GM19023 (cell line): ENCODE measurements at regions not wholly inside any gene's neighbourhood (a gene's known extent, or its start where the extent isn't known, plus 50 kb on each side); places are given as distances from the start of the nearest gene placed in this dataset.
A peak's percentile ranks its signal among the peaks of the same experiment; 100 is the strongest.
"Not testable (repeated sequence)": the region's sequence is repeated elsewhere in the genome, so short reads cannot be mapped to it uniquely, and the experiment has no call there.

ENCODE experiments used
- ATAC-seq: cut with Tn5 transposase; IDR thresholded peaks from one replicate; pipeline ENCODE4 v1.9.1; 2021; ENCODE audit warnings: mild to moderate bottlenecking, moderate library complexity; ENCODE audit not compliant: unreplicated experiment

DNA sequence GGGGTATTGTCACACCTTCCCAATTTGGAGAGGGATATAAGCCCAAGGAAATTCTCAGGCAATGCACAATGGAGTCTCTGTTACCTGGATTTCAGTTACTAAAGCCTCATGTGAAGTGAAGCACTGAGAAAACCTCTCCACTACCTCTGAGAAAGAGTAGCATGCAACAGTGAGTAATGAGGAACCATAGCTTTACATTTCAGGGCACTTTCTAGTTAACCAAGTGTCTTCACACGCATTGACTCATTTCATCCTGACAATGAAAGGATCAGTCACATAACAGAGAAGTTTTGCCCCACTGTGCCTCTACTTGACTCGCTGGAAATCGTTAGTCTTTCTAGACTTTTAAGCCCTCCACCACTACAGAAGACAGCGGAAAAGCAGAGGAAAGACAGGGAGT is 86.2 kb upstream of the ARID1B start:
- ATAC-seq: peak; percentile 55

DNA sequence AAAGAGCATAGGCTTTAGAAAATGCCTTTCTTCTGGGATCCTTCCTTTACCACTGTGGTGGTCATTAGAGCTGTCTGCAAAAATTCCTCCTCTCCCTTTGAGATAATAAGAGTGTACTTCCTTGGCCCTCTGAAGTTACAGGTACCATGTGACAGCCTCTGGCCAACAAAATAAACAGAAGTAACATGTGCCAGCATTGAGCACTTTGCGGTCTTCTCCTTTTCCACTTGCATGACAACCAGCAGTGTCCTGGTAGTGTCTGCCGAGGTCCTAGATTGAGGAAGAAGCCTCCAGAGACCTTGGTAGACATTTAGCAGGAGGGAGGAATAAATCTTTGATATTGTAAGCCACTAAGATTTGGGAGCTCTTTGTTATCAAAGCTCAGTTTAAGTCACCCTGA is 87.5 kb upstream of the ARID1B start:
- ATAC-seq: no peak

- no peak for ATAC-seq
These were observed 88.6 kb upstream of the ARID1B start for GRCh38 chr6:156688620-156688971.

DNA sequence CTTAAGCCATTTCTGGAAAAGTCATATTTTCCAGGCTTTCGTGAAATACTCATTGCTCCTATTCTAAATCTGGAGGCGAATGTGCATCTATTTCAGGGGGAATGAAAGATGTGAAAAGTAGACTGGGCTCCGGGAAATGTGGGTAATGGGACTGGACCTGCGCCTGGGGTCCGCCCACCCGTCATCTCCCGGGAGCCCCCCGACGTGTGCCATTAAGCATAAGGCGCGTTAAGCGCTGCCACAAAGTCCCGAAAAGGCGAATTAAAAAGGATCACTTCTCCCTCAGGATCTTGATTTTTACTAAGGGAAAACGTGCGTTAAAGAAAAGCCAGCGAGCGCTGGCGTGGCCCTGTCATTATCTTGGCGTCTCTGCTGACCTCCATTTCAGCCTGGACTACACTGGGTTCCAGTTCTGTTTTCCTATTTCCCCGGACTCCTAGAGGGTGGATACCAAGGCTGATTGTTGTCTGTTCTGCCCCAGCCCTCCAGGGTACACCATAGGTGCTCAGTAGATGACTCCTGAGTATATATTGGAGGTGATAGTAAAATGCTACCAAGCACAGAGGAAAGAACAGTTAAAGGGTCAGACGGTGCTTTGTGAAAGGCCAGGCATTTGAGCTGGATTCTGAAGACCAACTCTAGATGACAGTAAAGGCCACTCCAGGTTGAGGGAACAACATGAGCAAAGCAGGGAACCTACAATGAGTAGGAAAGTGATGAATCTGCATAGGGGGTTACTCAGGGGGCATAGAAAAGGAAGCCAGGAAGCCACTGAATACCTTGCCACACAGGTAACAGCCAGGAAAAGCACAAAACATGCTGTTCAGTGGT is 89.2 kb upstream of the ARID1B start:
- ATAC-seq: no peak

- ATAC-seq: peak; percentile 76
These were observed 90.0 kb upstream of the ARID1B start for GRCh38 chr6:156686995-156687788.

DNA sequence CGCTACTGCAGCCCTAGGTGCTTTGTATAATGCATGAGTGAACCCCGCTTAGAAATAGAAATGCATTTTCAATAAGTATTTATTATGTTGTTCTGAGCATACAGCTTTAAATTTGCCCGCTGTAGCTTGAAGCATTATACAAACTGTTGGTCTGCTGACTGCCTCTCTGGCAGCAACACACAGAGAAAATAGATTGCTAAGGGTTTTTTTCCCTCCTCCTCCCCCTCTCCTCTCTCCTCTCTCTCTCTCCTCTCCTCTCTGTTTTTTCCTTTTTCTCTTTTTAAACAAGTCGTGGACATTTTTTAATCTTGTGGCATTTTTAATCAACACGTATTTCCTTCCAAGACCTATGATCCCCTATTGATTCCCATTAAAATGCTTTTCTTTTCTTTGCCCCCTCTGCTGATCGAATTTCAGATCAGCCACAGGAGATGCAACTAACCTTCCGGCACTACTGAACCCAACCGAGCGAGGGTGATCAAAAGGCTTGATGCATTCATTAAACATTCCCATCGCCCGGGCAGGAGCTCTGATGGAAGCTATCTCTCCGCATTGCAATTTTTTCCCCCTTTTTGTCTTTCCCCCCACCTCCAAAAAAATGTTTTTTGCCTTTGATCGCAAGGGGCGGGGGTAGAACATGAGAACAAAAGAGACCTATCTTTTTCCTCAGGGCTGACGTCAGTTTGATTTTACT is 90.7 kb upstream of the ARID1B start:
- ATAC-seq: peak; percentile 21

- ATAC-seq: no peak
These were observed 91.4 kb upstream of the ARID1B start for GRCh38 chr6:156685823-156686222.

- no peak for ATAC-seq
These were observed 93.4 kb upstream of the ARID1B start for GRCh38 chr6:156683821-156684220.

- ATAC-seq: no peak
These were observed 100.5 kb upstream of the ARID1B start for GRCh38 chr6:156676721-156677120.

DNA sequence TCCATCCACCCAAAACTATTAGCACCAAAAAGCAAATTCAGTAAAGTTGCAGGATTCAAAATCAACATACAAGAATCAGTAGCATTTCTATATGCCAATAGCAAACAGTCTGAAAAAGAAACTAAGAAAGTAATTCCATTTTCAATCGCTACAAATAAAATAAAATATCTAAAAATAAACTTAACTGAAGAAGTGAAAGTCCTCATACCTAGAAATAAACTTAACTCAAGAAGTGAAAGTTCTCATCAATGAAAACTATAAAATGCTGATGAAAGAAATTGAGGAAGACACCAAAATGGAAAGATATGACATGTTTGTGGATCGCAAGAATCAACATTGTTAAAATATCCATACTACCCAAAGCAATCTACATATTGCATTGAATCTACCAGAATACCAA is 103.0 kb upstream of the ARID1B start:
- ATAC-seq: no peak

DNA sequence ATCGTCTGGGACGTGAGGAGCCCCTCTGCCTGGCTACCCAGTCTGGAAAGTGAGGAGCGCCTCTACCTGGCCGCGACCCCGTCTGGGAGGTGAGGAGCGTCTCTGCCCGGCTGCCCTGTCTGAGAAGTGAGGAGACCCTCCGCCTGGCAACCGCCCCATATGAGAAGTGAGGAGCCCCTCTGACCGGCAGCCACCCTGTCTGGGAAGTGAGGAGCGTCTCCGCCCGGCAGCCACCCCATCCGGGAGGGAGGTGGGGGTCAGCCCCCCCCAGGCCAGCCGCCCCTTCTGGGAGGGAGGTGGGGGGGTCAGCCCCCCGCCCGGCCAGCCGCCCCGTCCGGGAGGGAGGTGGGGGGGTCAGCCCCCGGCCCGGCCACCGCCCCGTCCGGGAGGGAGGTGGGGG is 107.1 kb upstream of the ARID1B start:
- ATAC-seq: not testable (repeated sequence)

DNA sequence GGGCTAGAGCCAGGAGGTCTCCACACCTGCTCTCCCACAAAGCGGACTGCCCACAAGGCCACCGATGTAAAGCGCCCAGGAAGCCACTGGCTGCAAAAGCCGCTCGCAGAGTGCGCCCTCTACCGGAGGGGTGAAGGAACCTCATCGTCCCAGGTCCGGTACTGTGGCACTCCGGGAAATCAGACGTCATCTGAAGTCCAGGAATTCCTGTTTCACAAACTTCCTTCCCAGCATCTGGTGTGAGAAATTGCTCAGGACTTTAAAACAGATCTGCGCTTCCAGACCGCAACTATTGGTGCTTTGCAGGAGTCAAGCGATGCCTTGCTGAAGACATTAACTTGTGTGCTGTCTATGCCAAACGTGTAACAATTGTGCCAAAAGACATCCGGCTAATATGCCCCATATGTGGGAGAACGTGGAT is 115.1 kb upstream of the ARID1B start:
- no peak for ATAC-seq

DNA sequence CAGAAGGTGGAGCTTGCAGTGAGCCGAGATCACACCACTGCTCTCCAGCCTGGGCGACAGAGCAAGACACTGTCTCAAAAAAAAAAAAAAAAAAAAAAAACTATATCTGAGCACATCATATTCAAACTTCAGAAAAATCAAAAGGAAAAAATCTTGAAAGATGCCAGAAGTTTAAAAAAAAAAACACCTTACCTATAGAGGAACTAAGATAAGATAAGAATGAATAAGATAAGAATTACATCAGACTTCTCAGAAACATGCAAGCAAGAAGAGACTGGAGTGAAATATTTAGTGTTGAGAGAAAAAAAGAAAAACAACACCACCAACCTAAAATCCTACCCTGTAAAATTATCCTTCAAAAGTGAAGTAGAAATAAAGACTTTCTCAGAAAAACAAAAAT is 116.8 kb upstream of the ARID1B start:
- no peak for ATAC-seq

GRCh38 chr6:156659822-156660198 is 117.4 kb upstream of the ARID1B start:
- no peak for ATAC-seq

DNA sequence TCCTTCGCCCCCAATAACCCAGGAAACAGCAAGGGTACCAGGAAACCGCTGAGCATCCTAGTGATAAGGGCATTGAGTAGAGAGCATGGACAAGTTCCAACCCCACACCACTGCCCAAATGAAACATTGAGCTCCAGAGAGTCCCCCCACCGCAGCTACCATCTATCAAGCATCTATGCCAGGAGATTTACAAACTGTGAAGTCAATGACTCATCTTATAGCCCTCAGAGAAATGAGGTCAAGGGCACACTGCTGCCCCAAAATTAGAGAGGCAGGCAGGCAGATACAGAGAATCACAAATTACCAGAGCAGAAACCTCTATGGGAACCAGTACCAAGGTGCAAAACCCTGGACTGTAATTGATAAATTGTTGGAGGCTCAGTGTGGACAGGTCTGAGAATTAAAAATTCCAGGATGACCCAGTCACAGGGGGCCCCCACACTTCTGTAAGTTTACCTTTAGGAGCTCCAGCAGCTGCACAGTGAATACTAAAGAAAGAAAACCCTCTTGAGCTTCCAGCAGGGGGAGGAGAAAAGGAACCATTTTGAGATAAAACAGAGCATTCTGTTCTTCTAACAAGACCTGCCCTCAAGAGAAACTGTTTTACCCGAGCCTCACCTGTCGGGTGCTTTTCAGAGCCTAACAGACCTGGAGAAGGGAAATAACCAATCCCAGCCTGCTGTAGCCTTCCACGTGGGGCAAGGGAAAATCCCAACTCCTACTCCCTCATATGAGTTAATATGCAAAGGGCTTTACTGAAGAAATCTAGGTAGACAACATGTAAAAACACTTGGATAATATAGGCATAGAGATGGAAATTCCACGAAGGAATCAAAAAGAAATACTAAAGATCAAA is 118.0 kb upstream of the ARID1B start:
- ATAC-seq: no peak

GRCh38 chr6:156658186-156658965 is 118.8 kb upstream of the ARID1B start:
- ATAC-seq: no peak

DNA sequence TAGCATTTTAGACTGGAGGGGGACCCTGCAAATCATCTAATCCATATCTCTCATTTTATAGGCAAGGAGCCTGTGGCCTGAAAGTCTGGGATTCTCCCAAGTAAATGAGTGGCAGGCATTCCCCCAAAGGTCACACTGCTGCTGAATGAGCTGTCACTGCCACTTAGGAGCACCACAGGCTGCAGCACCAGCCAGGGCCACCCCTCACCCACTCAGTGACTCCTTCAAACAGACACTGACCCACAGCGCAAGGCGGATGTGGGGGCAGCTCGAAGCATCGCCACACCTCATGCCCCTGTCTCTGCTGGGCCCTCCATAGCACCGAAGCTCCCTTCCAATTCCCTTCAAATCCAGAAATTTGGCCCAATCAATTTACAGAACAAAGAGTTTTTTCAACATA is 119.9 kb upstream of the ARID1B start:
- ATAC-seq: no peak

DNA sequence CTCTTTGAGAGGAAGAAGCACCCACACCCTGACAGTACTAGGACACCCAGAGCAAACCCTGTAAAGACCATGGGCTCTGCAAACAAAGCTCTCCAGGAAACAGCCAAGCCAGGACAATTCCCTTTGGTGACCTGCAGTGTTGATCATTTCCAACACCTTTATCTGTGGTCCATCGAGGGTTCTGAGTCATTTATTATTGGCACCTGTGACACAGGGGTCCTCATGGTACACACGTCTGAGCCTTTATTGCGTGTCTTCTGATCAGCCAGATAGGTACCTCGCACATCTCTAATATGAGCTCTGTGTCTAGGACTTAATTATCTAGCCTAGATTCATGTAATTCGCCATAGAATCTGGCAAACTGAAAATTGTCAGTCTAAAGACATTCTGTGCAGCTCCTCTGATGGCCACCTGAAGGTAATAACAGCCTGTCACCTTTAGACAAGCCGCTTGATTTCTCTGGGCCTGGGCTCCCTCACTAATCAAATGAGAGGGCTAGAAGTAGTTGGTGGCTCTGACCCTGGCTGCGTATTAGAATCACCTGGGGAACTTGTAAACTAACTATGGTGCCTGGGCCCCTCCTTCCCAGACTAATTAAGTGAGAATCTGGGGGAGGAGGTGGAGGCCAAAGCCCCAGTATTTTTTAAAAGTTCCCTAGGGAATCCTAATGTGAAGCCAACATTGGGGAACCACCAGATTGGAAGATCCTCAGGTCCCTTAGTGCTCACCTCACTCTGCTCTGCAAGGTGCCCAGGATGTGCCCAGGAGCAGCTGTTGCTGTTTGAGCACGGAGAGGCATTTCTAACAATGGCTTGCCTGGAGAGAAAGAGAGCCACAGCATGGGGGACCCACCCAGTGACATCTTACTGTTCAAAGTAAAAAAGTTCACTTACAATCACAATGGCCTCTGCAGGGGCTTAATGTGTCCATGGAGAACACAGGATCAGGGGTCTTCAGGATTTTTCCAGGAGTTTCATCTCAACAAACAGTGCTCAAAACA is 122.0 kb upstream of the ARID1B start:
- ATAC-seq: no peak

- ATAC-seq: no peak
These were observed 124.9 kb upstream of the ARID1B start for GRCh38 chr6:156652231-156652750.
